Chondrocyte (in vitro differentiated cells): ENCODE measurements at regions not wholly inside any gene's neighbourhood (a gene's known extent, or its start where the extent isn't known, plus 50 kb on each side); places are given as distances from the start of the nearest gene placed in this dataset.

ENCODE experiments used
- DNase-seq: peaks from one replicate; pipeline ENCODE4 v3.0.0; 2021; ENCODE audit warnings: mixed read lengths, low spot score
- H3K27ac Mint-ChIP-seq: one replicate; pipeline ENCODE4 v1.8.0; 2021; ENCODE audit warnings: mild to moderate bottlenecking, moderate library complexity, mixed read lengths; ENCODE audit not compliant: unreplicated experiment
- H3K27me3 Mint-ChIP-seq: 2 replicates; pipeline ENCODE4 v1.8.0; 2021; ENCODE audit warnings: low read depth, mixed read lengths
- H3K36me3 Mint-ChIP-seq: 2 replicates; pipeline ENCODE4 v1.8.0; 2021; ENCODE audit warnings: low read depth, mixed read lengths
- H3K4me1 Mint-ChIP-seq: 2 replicates; pipeline ENCODE4 v1.8.0; 2021; ENCODE audit warnings: low read depth, mild to moderate bottlenecking, mixed read lengths
- H3K4me3 Mint-ChIP-seq: one replicate; pipeline ENCODE4 v1.8.0; 2021; ENCODE audit warnings: mild to moderate bottlenecking, moderate library complexity, mixed read lengths; ENCODE audit not compliant: unreplicated experiment
- H3K9me3 Mint-ChIP-seq: 2 replicates; pipeline ENCODE4 v1.8.0; 2021; ENCODE audit warnings: low read depth, mixed read lengths
- TF ChIP-seq, protein P1 (sequence below): fragments of 200-600 bp; sonication (generic); IDR thresholded peaks from 2 replicates; pipeline ENCODE4 v1.5.0; 2021; ENCODE audit warnings: antibody characterized with exemption, mild to moderate bottlenecking, moderate library complexity

DNA sequence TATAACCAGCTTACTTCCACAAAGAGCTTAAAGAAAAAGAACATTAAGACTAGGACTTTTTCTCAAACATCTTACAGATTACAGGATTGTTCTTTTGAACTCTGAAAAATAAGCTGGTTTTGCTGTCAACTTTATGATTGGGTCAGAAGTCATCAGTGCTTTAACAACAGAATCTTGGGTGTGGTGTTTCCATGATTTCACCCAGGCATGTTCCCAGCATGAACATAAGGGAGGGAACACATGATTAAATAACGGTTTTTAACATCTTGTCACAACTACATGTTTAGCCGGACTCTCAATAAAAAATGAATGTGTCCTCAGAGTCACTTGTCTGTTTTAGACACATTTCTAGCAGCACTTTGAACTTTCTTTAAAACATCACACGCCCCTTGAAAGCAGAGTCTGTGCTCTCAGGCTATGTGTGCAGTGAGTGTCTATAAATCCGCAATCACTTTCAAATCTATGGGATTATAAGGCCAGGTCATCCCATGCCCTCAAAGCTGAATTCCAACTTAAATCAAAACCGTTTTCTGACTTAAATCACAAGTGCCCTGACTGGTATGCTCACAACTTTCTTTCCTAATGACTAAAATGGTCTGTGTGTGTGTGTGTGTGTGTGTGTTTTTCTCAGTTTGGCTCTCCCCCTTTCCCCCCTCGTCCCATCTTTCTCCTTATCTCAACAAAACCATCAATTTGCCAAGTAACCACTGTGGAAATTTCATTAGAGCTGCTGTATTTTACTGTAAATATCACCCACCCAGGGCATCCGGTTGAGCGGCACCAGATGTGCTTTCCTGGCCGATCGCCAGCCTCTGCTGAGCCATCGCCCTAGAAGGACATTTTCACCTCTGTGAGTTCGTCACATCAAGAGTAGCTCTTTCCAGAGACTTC, 216.8 kb upstream of the DTNBP1 start:
- no peak for DNase-seq
- H3K9me3 Mint-ChIP-seq, result no peaks in the 10 kb centered on the region
- TF ChIP-seq, protein P1, sequence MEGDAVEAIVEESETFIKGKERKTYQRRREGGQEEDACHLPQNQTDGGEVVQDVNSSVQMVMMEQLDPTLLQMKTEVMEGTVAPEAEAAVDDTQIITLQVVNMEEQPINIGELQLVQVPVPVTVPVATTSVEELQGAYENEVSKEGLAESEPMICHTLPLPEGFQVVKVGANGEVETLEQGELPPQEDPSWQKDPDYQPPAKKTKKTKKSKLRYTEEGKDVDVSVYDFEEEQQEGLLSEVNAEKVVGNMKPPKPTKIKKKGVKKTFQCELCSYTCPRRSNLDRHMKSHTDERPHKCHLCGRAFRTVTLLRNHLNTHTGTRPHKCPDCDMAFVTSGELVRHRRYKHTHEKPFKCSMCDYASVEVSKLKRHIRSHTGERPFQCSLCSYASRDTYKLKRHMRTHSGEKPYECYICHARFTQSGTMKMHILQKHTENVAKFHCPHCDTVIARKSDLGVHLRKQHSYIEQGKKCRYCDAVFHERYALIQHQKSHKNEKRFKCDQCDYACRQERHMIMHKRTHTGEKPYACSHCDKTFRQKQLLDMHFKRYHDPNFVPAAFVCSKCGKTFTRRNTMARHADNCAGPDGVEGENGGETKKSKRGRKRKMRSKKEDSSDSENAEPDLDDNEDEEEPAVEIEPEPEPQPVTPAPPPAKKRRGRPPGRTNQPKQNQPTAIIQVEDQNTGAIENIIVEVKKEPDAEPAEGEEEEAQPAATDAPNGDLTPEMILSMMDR, result no peak

DNA sequence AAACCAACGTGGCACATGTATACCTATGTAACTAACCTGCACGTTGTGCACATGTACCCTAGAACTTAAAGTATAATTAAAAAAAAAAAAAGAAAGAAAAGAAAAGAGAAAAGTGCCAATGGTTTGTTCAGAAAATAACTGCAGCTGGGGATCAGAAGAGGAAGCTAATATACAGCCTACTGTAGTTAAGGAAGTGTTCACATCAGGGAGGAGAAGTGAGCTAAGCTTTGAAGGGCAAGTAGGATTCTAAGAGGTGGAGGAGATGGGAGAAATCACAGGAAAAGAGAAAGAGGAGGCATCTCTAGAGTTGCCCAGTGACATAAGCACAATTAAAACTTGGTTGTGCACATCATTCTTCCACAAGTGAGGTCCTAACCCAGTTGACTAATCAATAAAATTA, 214.4 kb upstream of the DTNBP1 start:
- Mint-ChIP-seq H3K27ac (no peak overlapping the region), H3K36me3 (no peaks in the 10 kb centered on the region), H3K4me1 (peaks cover 10% of the 10 kb centered on the region), H3K27me3 (peaks cover 2% of the 10 kb centered on the region), H3K4me3 (no peak overlapping the region), H3K9me3 (no peaks in the 10 kb centered on the region)
- TF ChIP-seq, protein P1, result no peak
- no peak for DNase-seq

More for the DNA sequence above, 216.8 kb upstream of the DTNBP1 start:
- peaks cover 10% of the 10 kb centered on the region for H3K4me1 Mint-ChIP-seq
- peaks cover 2% of the 10 kb centered on the region for H3K27me3 Mint-ChIP-seq
- H3K4me3 Mint-ChIP-seq, result no peak overlapping the region
- H3K27ac Mint-ChIP-seq, result no peak overlapping the region
- H3K36me3 Mint-ChIP-seq, result no peaks in the 10 kb centered on the region

DNA sequence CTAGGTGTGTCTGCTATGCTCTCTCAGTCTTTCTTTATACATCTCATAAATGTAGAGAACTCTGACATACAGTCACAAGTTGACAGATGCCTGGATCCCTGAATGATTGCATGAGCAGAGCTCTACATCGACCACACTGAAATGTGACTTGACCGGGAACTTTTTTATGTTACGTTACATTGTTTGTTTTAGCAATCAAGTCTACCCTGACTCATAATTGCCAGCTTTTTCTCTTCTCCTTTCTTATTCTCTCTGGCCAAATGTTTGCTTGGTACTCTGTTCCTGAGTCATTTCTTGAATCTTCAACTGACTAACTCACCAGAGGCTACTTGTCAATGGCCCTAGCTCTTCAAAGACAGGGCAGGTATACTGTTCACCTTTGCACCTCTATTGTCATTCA, 213.6 kb upstream of the DTNBP1 start:
- no peak for DNase-seq
- H3K36me3 Mint-ChIP-seq, result no peaks in the 10 kb centered on the region
- TF ChIP-seq, protein P1, result no peak
- no peak overlapping the region for H3K4me3 Mint-ChIP-seq
- no peak overlapping the region for H3K27ac Mint-ChIP-seq
- H3K9me3 Mint-ChIP-seq, result no peaks in the 10 kb centered on the region
- H3K4me1 Mint-ChIP-seq, result peaks cover 10% of the 10 kb centered on the region
- H3K27me3 Mint-ChIP-seq, result peaks cover 2% of the 10 kb centered on the region

DNA sequence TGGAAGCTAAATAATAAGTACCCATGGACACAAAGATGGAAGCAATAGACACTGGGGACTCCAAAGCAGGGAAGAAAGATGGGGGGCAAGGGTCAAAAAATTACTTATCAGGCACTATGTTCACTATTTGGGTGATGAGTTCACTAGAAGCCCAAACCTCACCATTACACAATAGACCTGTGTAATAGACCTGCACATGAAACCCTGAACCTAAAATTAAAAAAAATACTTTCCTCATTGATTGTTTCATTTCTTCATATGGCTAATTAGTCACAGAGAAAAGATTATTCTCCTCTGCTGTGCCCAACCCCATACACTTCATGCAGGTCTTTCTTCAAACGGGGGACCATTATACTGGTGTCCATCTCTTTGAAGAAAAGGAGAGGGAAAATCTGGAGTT, 213.0 kb upstream of the DTNBP1 start:
- TF ChIP-seq, protein P1, result no peak
- no peaks in the 10 kb centered on the region for H3K36me3 Mint-ChIP-seq
- no peak overlapping the region for H3K4me3 Mint-ChIP-seq
- peaks cover 10% of the 10 kb centered on the region for H3K4me1 Mint-ChIP-seq
- H3K27ac Mint-ChIP-seq, result no peak overlapping the region
- H3K9me3 Mint-ChIP-seq, result no peaks in the 10 kb centered on the region
- no peak for DNase-seq
- no peaks in the 10 kb centered on the region for H3K27me3 Mint-ChIP-seq

DNA sequence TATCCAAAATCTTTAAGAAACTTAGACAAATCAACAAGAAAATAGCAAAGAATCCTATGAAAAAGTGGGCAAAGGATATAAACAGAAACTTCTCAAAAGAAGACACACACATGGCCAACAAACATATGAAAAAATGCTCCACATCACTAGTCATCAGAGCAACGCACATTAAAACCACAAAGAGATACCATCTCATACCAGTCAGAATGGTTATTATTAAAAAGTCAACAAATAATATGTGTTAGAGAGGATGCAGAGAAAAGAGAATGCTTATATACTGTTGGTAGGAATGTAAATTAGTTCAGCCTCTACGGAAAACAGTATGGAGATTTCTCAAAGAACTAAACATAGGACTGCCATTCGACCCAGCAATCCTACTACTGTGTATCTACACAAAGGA, 212.0 kb upstream of the DTNBP1 start:
- H3K4me1 Mint-ChIP-seq, result peaks cover 13% of the 10 kb centered on the region
- H3K4me3 Mint-ChIP-seq, result no peak overlapping the region
- H3K27me3 Mint-ChIP-seq, result no peaks in the 10 kb centered on the region
- H3K9me3 Mint-ChIP-seq, result no peaks in the 10 kb centered on the region
- TF ChIP-seq, protein P1, result no peak
- DNase-seq, result no peak
- no peaks in the 10 kb centered on the region for H3K36me3 Mint-ChIP-seq
- H3K27ac Mint-ChIP-seq, result no peak overlapping the region
